Activated T-cell treated with anti-CD3 and anti-CD28 coated beads, Interleukin-2, amount 50 U/mL, for 48 hours (primary cell): ENCODE measurements at regions not wholly inside any gene's neighbourhood (a gene's known extent, or its start where the extent isn't known, plus 50 kb on each side); places are given as distances from the start of the nearest gene placed in this dataset.

Experiments used
- DNase-seq, 2 experiments: peaks; one replicate each; pipeline ENCODE4 v3.0.0-alpha.2; 2020

- no peak for DNase-seq
Observed at GRCh38 chr7:131196803-131197202, 130.9 kb upstream of the MKLN1 start.

GRCh38 chr7:131197920-131198615 lies 129.6 kb upstream of the MKLN1 start:
- no peak for DNase-seq

- DNase-seq = no peak
Observed at GRCh38 chr7:131202451-131202850, 125.2 kb upstream of the MKLN1 start.

- no peak for DNase-seq
Observed at GRCh38 chr7:131203291-131203976, 124.2 kb upstream of the MKLN1 start.

- no peak for DNase-seq
Observed at GRCh38 chr7:131208777-131209176, 118.9 kb upstream of the MKLN1 start.

GRCh38 chr7:131210618-131211017 lies 117.1 kb upstream of the MKLN1 start:
- no peak for DNase-seq

- DNase-seq = no peak
Observed at GRCh38 chr7:131211500-131211899, 116.2 kb upstream of the MKLN1 start.

- no peak for DNase-seq
Observed at GRCh38 chr7:131212114-131212513, 115.6 kb upstream of the MKLN1 start.

- no peak for DNase-seq
Observed at GRCh38 chr7:131218727-131219128, 108.9 kb upstream of the MKLN1 start.

GRCh38 chr7:131219312-131220041 lies 108.2 kb upstream of the MKLN1 start:
- no peak for DNase-seq

GRCh38 chr7:131221061-131221460 lies 106.6 kb upstream of the MKLN1 start:
- DNase-seq = no peak

- DNase-seq = no peak
Observed at GRCh38 chr7:131222171-131222570, 105.5 kb upstream of the MKLN1 start.

- no peak for DNase-seq
Observed at GRCh38 chr7:131223151-131223550, 104.5 kb upstream of the MKLN1 start.

GRCh38 chr7:131224996-131225395 lies 102.7 kb upstream of the MKLN1 start:
- no peak for DNase-seq

- no peak for DNase-seq
Observed at GRCh38 chr7:131225619-131226513, 101.8 kb upstream of the MKLN1 start.

GRCh38 chr7:131226514-131226865 lies 101.2 kb upstream of the MKLN1 start:
- DNase-seq = no peak

- peak; percentile 70 to 75 for DNase-seq
Observed at GRCh38 chr7:131231381-131232220, 96.1 kb upstream of the MKLN1 start.

- no peak for DNase-seq
Observed at GRCh38 chr7:131232768-131233167, 94.9 kb upstream of the MKLN1 start.

- no peak for DNase-seq
Observed at GRCh38 chr7:131233193-131233592, 94.5 kb upstream of the MKLN1 start.

- DNase-seq = no peak
Observed at GRCh38 chr7:131234719-131235488, 92.8 kb upstream of the MKLN1 start.
